Kidney epithelial cell (primary cell): ENCODE measurements at regions not wholly inside any gene's neighbourhood (a gene's known extent, or its start where the extent isn't known, plus 50 kb on each side); places are given as distances from the start of the nearest gene placed in this dataset.

Experiments
- DNase-seq: peaks from one replicate; pipeline ENCODE4 v3.0.0-alpha.2; 2010; ENCODE audit warnings: low read depth
- H3K27me3 ChIP-seq: 2 replicates; pipeline ENCODE4 v1.6.0; 2011; ENCODE audit warnings: low read length; ENCODE audit not compliant: control insufficient read depth, insufficient read depth
- H3K36me3 ChIP-seq: 2 replicates; pipeline ENCODE4 v1.5.1; 2011; ENCODE audit warnings: low read length; ENCODE audit not compliant: control insufficient read depth, insufficient read depth
- H3K4me3 ChIP-seq: 2 replicates; pipeline ENCODE4 v1.5.1; 2011; ENCODE audit warnings: low read depth, mild to moderate bottlenecking, control low read depth, low read length
- TF ChIP-seq, protein P1 (sequence below): IDR thresholded peaks from 2 replicates; pipeline ENCODE4 v1.5.1; 2011; ENCODE audit warnings: mild to moderate bottlenecking, moderate library complexity, low read length, control low read depth, inconsistent platforms; ENCODE audit not compliant: insufficient read depth, poor library complexity, severe bottlenecking

DNA sequence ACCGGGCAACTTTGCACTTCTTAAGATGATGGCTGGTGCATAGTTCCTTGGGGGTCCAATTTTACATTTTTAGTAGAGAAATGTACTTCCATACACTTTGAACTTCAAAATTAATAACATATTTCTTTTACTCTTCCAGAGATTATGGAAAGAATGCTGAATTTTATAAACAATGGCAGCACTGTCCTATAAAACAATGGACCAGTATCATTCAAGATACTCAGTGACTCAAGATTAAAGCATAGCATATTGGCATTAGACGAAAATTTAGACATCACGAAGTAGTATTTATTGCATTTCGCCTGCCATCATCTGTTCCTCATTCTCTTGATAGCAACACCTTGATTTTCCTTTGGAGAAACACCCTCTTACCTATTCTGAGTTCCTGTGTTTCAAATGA lies 118.3 kb upstream of the ATF7IP start:
- no peak overlapping the region for H3K4me3 ChIP-seq
- no peaks in the 10 kb centered on the region for H3K36me3 ChIP-seq
- TF ChIP-seq, protein P1, sequence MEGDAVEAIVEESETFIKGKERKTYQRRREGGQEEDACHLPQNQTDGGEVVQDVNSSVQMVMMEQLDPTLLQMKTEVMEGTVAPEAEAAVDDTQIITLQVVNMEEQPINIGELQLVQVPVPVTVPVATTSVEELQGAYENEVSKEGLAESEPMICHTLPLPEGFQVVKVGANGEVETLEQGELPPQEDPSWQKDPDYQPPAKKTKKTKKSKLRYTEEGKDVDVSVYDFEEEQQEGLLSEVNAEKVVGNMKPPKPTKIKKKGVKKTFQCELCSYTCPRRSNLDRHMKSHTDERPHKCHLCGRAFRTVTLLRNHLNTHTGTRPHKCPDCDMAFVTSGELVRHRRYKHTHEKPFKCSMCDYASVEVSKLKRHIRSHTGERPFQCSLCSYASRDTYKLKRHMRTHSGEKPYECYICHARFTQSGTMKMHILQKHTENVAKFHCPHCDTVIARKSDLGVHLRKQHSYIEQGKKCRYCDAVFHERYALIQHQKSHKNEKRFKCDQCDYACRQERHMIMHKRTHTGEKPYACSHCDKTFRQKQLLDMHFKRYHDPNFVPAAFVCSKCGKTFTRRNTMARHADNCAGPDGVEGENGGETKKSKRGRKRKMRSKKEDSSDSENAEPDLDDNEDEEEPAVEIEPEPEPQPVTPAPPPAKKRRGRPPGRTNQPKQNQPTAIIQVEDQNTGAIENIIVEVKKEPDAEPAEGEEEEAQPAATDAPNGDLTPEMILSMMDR = no peak
- no peaks in the 10 kb centered on the region for H3K27me3 ChIP-seq
- no peak for DNase-seq

DNA sequence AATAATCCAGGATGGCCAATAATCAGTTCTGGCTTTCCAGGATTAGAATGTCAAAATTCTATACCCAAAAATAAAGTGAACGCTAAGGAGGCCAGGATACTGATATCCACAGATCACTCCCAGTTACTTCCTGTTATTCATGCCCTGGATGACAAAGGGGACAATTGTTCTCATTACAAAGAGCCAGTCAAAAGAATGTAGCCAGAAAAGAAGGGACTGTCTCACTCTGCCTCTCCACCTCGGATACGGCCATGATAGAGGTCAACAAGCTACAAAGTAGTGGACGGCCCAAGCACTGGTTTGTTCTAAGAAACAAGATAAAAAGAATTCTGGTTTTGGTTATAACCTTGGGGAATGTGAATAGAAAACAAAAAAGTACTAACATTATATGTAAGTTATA lies 116.1 kb upstream of the ATF7IP start:
- no peaks in the 10 kb centered on the region for H3K36me3 ChIP-seq

DNA sequence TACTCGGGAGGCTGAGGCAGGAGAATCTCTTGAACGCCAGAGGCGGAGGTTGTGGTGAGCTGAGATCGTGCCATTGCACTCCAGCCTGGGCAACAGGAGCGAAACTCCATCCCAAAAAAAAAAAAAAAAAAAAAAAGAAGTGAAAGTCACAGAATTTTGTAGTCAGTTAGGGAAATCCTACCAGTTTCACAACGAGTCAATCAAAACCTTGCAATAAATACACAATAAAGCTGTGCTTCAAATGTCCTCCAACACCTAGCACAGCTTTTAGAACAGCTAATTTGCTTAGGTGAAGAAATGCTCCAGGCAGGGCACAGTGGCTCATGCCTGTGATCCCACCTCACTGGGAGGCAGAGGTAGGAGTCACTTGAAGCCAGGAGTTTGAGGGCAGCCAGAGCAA lies 112.8 kb upstream of the ATF7IP start:
- Histone ChIP-seq H3K27me3 (no peaks in the 10 kb centered on the region), H3K36me3 (no peaks in the 10 kb centered on the region), H3K4me3 (no peak overlapping the region)
- TF ChIP-seq, protein P1 = no peak
- no peak for DNase-seq

More for the DNA sequence above, 116.1 kb upstream of the ATF7IP start:
- Histone ChIP-seq H3K27me3 (no peaks in the 10 kb centered on the region), H3K4me3 (no peak overlapping the region)
- TF ChIP-seq, protein P1 = no peak
- DNase-seq = no peak

DNA sequence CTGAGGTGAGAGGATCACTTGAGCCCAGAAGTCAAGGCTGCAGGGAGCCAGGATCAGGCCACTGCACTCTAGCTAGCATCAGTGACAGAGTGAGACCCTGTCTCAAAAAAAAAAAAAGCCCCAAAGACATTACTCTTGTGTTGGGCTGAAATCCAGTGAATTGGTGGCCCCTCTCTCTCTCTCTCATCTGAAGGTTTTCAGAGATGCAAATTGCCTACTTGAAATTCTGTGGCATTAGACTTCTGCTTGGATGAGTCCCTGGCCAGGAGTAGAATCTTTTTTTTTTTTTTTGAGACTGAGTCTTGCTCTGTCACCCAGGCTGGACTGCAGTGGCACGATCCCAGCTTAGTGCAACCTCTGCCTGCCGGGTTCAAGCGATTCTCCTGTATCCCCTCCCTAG lies 112.0 kb upstream of the ATF7IP start:
- Histone ChIP-seq H3K4me3 (no peak overlapping the region), H3K36me3 (no peaks in the 10 kb centered on the region), H3K27me3 (no peaks in the 10 kb centered on the region)
- DNase-seq = no peak
- TF ChIP-seq, protein P1 = no peak

DNA sequence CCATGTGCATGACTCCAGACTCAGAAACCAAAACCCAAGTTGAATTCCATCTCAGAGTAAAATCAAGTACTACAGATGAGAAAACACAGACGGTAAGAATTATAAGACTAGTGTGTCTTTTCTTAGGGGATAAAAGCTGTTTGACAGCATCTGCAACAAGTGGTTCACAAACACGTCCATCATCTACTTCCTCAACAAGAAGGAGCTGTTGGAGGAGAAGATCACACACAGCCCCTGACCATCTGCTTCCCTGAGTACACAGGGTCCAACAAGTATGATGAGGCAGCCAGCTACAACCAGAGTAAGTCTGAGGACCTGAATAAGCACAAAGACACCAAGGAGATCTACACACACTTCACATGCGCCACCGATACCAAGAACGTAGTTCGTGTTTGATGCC lies 110.7 kb upstream of the ATF7IP start:
- Histone ChIP-seq H3K36me3 (no peaks in the 10 kb centered on the region), H3K27me3 (no peaks in the 10 kb centered on the region), H3K4me3 (no peak overlapping the region)
- DNase-seq = no peak
- TF ChIP-seq, protein P1 = no peak

DNA sequence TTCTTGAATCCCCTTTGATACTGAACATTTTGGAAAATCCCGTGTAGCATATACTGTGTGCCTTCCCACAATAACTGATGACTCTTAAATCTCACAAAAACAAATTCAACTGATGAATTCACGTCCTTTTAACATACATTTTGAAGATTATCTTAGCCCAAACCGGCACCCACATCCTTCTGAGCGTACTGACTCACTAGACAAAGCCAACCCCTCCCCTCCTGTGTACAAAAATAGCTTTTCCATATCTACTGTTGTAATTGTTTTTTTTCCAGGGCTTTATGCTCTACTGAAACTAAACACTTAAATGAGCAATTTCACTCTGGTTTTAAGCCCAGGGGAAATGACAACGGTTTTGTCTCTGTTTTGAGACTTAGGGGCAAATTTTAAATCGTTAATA lies 109.4 kb upstream of the ATF7IP start:
- H3K4me3 ChIP-seq = no peak overlapping the region
- DNase-seq = no peak
- TF ChIP-seq, protein P1 = no peak
- no peaks in the 10 kb centered on the region for H3K27me3 ChIP-seq
- H3K36me3 ChIP-seq = no peaks in the 10 kb centered on the region
